Activated T-helper 1 cell treated with Interleukin-2 at 50 U/mL for 16 hours (primary cell): ENCODE measurements at regions not wholly inside any gene's neighbourhood (a gene's known extent, or its start where the extent isn't known, plus 50 kb on each side); places are given as distances from the start of the nearest gene placed in this dataset.
"Not testable (repeated sequence)": the region's sequence is repeated elsewhere in the genome, so short reads cannot be mapped to it uniquely, and the experiment has no call there.

Experiments
- DNase-seq: peaks from one replicate; pipeline ENCODE4 v3.0.0-alpha.2; 2020; ENCODE audit warnings: low read depth

- not testable (repeated sequence) for DNase-seq
Observed at GRCh38 chr12:131440209-131441059, 270.5 kb upstream of the SFSWAP start.

- DNase-seq, result no peak
Observed at GRCh38 chr12:131441060-131441396, 269.9 kb upstream of the SFSWAP start.

- DNase-seq, result no peak
Observed at GRCh38 chr12:131441638-131442336, 269.1 kb upstream of the SFSWAP start.

- no peak for DNase-seq
Observed at GRCh38 chr12:131442337-131442918, 268.5 kb upstream of the SFSWAP start.

GRCh38 chr12:131443019-131444000 is 267.6 kb upstream of the SFSWAP start:
- DNase-seq, result no peak

- DNase-seq, result no peak
Observed at GRCh38 chr12:131444220-131445164, 266.4 kb upstream of the SFSWAP start.

- DNase-seq, result no peak
Observed at GRCh38 chr12:131445184-131445774, 265.6 kb upstream of the SFSWAP start.

- no peak for DNase-seq
Observed at GRCh38 chr12:131445795-131446194, 265.1 kb upstream of the SFSWAP start.

GRCh38 chr12:131447636-131448035 is 263.3 kb upstream of the SFSWAP start:
- not testable (repeated sequence) for DNase-seq

GRCh38 chr12:131448254-131448795 is 262.6 kb upstream of the SFSWAP start:
- DNase-seq, result no peak

GRCh38 chr12:131449027-131449426 is 261.9 kb upstream of the SFSWAP start:
- no peak for DNase-seq

GRCh38 chr12:131452444-131452860 is 258.4 kb upstream of the SFSWAP start:
- DNase-seq, result no peak

- no peak for DNase-seq
Observed at GRCh38 chr12:131454418-131455217, 256.3 kb upstream of the SFSWAP start.

GRCh38 chr12:131455218-131455506 is 255.7 kb upstream of the SFSWAP start:
- DNase-seq, result no peak

GRCh38 chr12:131455581-131456110 is 255.2 kb upstream of the SFSWAP start:
- no peak for DNase-seq

- DNase-seq, result no peak
Observed at GRCh38 chr12:131456301-131457027, 254.4 kb upstream of the SFSWAP start.

GRCh38 chr12:131457028-131457310 is 253.9 kb upstream of the SFSWAP start:
- no peak for DNase-seq

GRCh38 chr12:131457331-131458047 is 253.4 kb upstream of the SFSWAP start:
- no peak for DNase-seq
